Activated CD4-positive, alpha-beta T cell treated with anti-CD3 and anti-CD28 coated beads for 36 hours (primary cell): ENCODE measurements at regions not wholly inside any gene's neighbourhood (a gene's known extent, or its start where the extent isn't known, plus 50 kb on each side); places are given as distances from the start of the nearest gene placed in this dataset.

Experiments
- ATAC-seq: fragments of 200-7000 bp; cut with Tn5 transposase; one replicate; pipeline ENCODE4 v1.10.0; 2021; ENCODE audit warnings: mild to moderate bottlenecking, moderate library complexity
- CTCF ChIA-PET: fragments of 350-600 bp; sonication (Branson Sonifier 250); formaldehyde crosslinking; loops from one replicate; lab custom pipeline; 2021; ENCODE audit warnings: antibody characterized with exemption; lab: Charles Lee
- POLR2A ChIA-PET: fragments of 350-600 bp; sonication (Branson Sonifier 250); formaldehyde crosslinking; loops from one replicate; lab custom pipeline; 2021; ENCODE audit warnings: antibody characterized with exemption, inconsistent platforms; lab: Charles Lee
- DNase-seq: peaks from one replicate; pipeline ENCODE4 v3.0.0-alpha.2; 2020
- H3K27ac Mint-ChIP-seq: one replicate; pipeline ENCODE4 v1.8.0; 2021; ENCODE audit warnings: mixed read lengths
- H3K27me3 Mint-ChIP-seq: one replicate; pipeline ENCODE4 v1.8.0; 2021; ENCODE audit warnings: mixed read lengths
- H3K36me3 Mint-ChIP-seq: one replicate; pipeline ENCODE4 v1.8.0; 2021; ENCODE audit warnings: low read depth, mixed read lengths
- H3K4me1 Mint-ChIP-seq: one replicate; pipeline ENCODE4 v1.8.0; 2021; ENCODE audit warnings: mixed read lengths
- H3K4me3 Mint-ChIP-seq: one replicate; pipeline ENCODE4 v1.8.0; 2021; ENCODE audit warnings: mild to moderate bottlenecking, moderate library complexity, mixed read lengths
- H3K9me3 Mint-ChIP-seq: one replicate; pipeline ENCODE4 v1.8.0; 2021; ENCODE audit warnings: low read depth, mixed read lengths
- intact Hi-C, 2 experiments: fragments of 100-400 bp; cut with DNase I in 1 of 2; cut with micrococcal nuclease in 1 of 2; formaldehyde crosslinking; loops; one replicate each; pipeline versions ENCODE4 v1.14.2 to v1.15.1; 2022 to 2024; cut with DNase I, micrococcal nuclease

GRCh38 chr6:37093728-37094069, 76.3 kb upstream of the PIM1 start:
- no peak overlapping the region for H3K4me3 Mint-ChIP-seq
- no peak for ATAC-seq
- intact Hi-C loops = no loop called here
- no peak overlapping the region for H3K27ac Mint-ChIP-seq
- CTCF ChIA-PET = no interaction called here
- H3K4me1 Mint-ChIP-seq = peaks cover 9% of the 10 kb centered on the region
- H3K36me3 Mint-ChIP-seq = no peaks in the 10 kb centered on the region
- DNase-seq = no peak
- no peaks in the 10 kb centered on the region for H3K9me3 Mint-ChIP-seq
- no peaks in the 10 kb centered on the region for H3K27me3 Mint-ChIP-seq
- POLR2A ChIA-PET = no interaction called here

GRCh38 chr6:37095997-37096396, 74.0 kb upstream of the PIM1 start:
- ATAC-seq (no peak), DNase-seq (no peak)
- intact Hi-C loops = no loop called here
- no peaks in the 10 kb centered on the region for H3K9me3 Mint-ChIP-seq
- no peaks in the 10 kb centered on the region for H3K36me3 Mint-ChIP-seq
- peaks cover 9% of the 10 kb centered on the region for H3K4me1 Mint-ChIP-seq
- ChIA-PET CTCF (interaction anchor here (1.8 kb wide), 1 partner anchor 78 kb away, joined by 4 read pairs; no protein-coding TSS in a partner anchor), POLR2A (no interaction called here)
- no peaks in the 10 kb centered on the region for H3K27me3 Mint-ChIP-seq
- no peak overlapping the region for H3K4me3 Mint-ChIP-seq
- H3K27ac Mint-ChIP-seq = no peak overlapping the region

GRCh38 chr6:37097335-37097734, 72.6 kb upstream of the PIM1 start:
- Mint-ChIP-seq H3K27me3 (no peaks in the 10 kb centered on the region), H3K4me3 (no peak overlapping the region), H3K36me3 (no peaks in the 10 kb centered on the region), H3K4me1 (peaks cover 15% of the 10 kb centered on the region), H3K9me3 (no peaks in the 10 kb centered on the region), H3K27ac (no peak overlapping the region)
- intact Hi-C loops = no loop called here
- ChIA-PET POLR2A (no interaction called here), CTCF (interaction anchor here (0.6 to 1.8 kb wide), 5 partner anchors 17 to 389 kb away, joined by 3 to 4 read pairs (median 3); no protein-coding TSS in a partner anchor)
- DNase-seq (no peak), ATAC-seq (no peak)

GRCh38 chr6:37099442-37099841, 70.5 kb upstream of the PIM1 start:
- intact Hi-C loops = no loop called here
- POLR2A ChIA-PET = no interaction called here

GRCh38 chr6:37100745-37101144, 69.2 kb upstream of the PIM1 start:
- Mint-ChIP-seq H3K27ac (peak overlapping the region; percentile 13), H3K9me3 (no peaks in the 10 kb centered on the region), H3K4me1 (peaks cover 24% of the 10 kb centered on the region), H3K4me3 (no peak overlapping the region), H3K27me3 (no peaks in the 10 kb centered on the region), H3K36me3 (no peaks in the 10 kb centered on the region)
- POLR2A ChIA-PET = interaction anchor here (0.7 kb wide), 1 partner anchor 59 kb away, joined by 3 read pairs; no protein-coding TSS in a partner anchor
- DNase-seq = no peak
- intact Hi-C loops = loop anchor here in 1 of 2 experiments (5.0 kb wide), 1 partner anchor 48 kb away; no protein-coding TSS in a partner anchor
- no peak for ATAC-seq
- CTCF ChIA-PET = interaction anchor here (1.2 kb wide), 1 partner anchor 60 kb away, joined by 3 read pairs; no protein-coding TSS in a partner anchor

More at GRCh38 chr6:37099442-37099841, 70.5 kb upstream of the PIM1 start:
- no peaks in the 10 kb centered on the region for H3K36me3 Mint-ChIP-seq
- ATAC-seq (no peak), DNase-seq (no peak)
- H3K4me1 Mint-ChIP-seq = peaks cover 21% of the 10 kb centered on the region
- H3K4me3 Mint-ChIP-seq = no peak overlapping the region
- no peaks in the 10 kb centered on the region for H3K27me3 Mint-ChIP-seq
- H3K27ac Mint-ChIP-seq = no peak overlapping the region
- no peaks in the 10 kb centered on the region for H3K9me3 Mint-ChIP-seq
- CTCF ChIA-PET = no interaction called here

GRCh38 chr6:37101991-37102298, 68.0 kb upstream of the PIM1 start:
- ChIA-PET CTCF (interaction anchor here (0.8 to 2.2 kb wide), 9 partner anchors 12 to 1392 kb away, joined by 3 to 14 read pairs (median 5); no protein-coding TSS in a partner anchor), POLR2A (interaction anchor here (0.5 to 1.3 kb wide), 4 partner anchors 9 to 504 kb away, joined by 3 to 6 read pairs (median 4); no protein-coding TSS in a partner anchor)
- Mint-ChIP-seq H3K27me3 (no peaks in the 10 kb centered on the region), H3K27ac (peak overlapping the region; percentile 83), H3K9me3 (no peaks in the 10 kb centered on the region), H3K36me3 (no peaks in the 10 kb centered on the region), H3K4me3 (peak overlapping the region; percentile 60), H3K4me1 (peaks cover 25% of the 10 kb centered on the region)
- no peak for ATAC-seq
- DNase-seq = no peak
- intact Hi-C loops = loop anchor here (1.0 to 5.0 kb wide), 5 partner anchors 35 to 71 kb away; no protein-coding TSS in a partner anchor

- peak; percentile 89 for ATAC-seq
- H3K27ac Mint-ChIP-seq = peak overlapping the region; percentile 86
- intact Hi-C loops = loop anchor here (1.0 to 5.0 kb wide), 5 partner anchors 34 to 70 kb away; no protein-coding TSS in a partner anchor
- CTCF ChIA-PET = interaction anchor here (0.7 to 2.2 kb wide), 11 partner anchors 12 to 1392 kb away, joined by 3 to 14 read pairs (median 5); no protein-coding TSS in a partner anchor
- POLR2A ChIA-PET = interaction anchor here (0.5 to 1.3 kb wide), 4 partner anchors 8 to 505 kb away, joined by 3 to 6 read pairs (median 4); no protein-coding TSS in a partner anchor
- peak overlapping the region; percentile 60 for H3K4me3 Mint-ChIP-seq
- H3K9me3 Mint-ChIP-seq = no peaks in the 10 kb centered on the region
- H3K36me3 Mint-ChIP-seq = no peaks in the 10 kb centered on the region
- H3K4me1 Mint-ChIP-seq = peaks cover 28% of the 10 kb centered on the region
- peak; percentile 86 for DNase-seq
- H3K27me3 Mint-ChIP-seq = no peaks in the 10 kb centered on the region
Measured at GRCh38 chr6:37102299-37103168, 67.4 kb upstream of the PIM1 start.

GRCh38 chr6:37103169-37104039, 66.5 kb upstream of the PIM1 start:
- no peak for ATAC-seq
- POLR2A ChIA-PET = interaction anchor here (1.3 kb wide), 1 partner anchor 7 kb away, joined by 6 read pairs; no protein-coding TSS in a partner anchor
- peaks cover 28% of the 10 kb centered on the region for H3K4me1 Mint-ChIP-seq
- peak overlapping the region; percentile 60 for H3K4me3 Mint-ChIP-seq
- no peaks in the 10 kb centered on the region for H3K9me3 Mint-ChIP-seq
- H3K27me3 Mint-ChIP-seq = no peaks in the 10 kb centered on the region
- CTCF ChIA-PET = interaction anchor here (0.6 to 2.2 kb wide), 8 partner anchors 39 to 468 kb away, joined by 3 to 14 read pairs (median 5); no protein-coding TSS in a partner anchor
- H3K36me3 Mint-ChIP-seq = no peaks in the 10 kb centered on the region
- H3K27ac Mint-ChIP-seq = peak overlapping the region; percentile 86
- peak; percentile 52 for DNase-seq
- intact Hi-C loops = loop anchor here (2.0 to 5.0 kb wide), 3 partner anchors 33 to 69 kb away; no protein-coding TSS in a partner anchor

GRCh38 chr6:37104824-37105147, 65.2 kb upstream of the PIM1 start:
- POLR2A ChIA-PET = interaction anchor here (0.5 to 0.6 kb wide), 2 partner anchors 60 to 81 kb away, joined by 3 read pairs; no protein-coding TSS in a partner anchor
- ATAC-seq = no peak
- no peak for DNase-seq
- intact Hi-C loops = loop anchor here in 1 of 2 experiments (5.0 kb wide), 1 partner anchor 52 kb away; no protein-coding TSS in a partner anchor
- peaks cover 29% of the 10 kb centered on the region for H3K4me1 Mint-ChIP-seq
- CTCF ChIA-PET = interaction anchor here (0.8 kb wide), 1 partner anchor 102 kb away, joined by 3 read pairs; no protein-coding TSS in a partner anchor
- no peaks in the 10 kb centered on the region for H3K9me3 Mint-ChIP-seq
- no peaks in the 10 kb centered on the region for H3K27me3 Mint-ChIP-seq
- peak overlapping the region; percentile 44 for H3K27ac Mint-ChIP-seq
- no peaks in the 10 kb centered on the region for H3K36me3 Mint-ChIP-seq
- H3K4me3 Mint-ChIP-seq = no peak overlapping the region

GRCh38 chr6:37105148-37106050, 64.6 kb upstream of the PIM1 start:
- DNase-seq (no peak), ATAC-seq (no peak)
- H3K4me1 Mint-ChIP-seq = peaks cover 35% of the 10 kb centered on the region
- no peak overlapping the region for H3K4me3 Mint-ChIP-seq
- H3K9me3 Mint-ChIP-seq = no peaks in the 10 kb centered on the region
- CTCF ChIA-PET = interaction anchor here (0.6 to 1.0 kb wide), 3 partner anchors 41 to 103 kb away, joined by 3 to 4 read pairs (median 3); no protein-coding TSS in a partner anchor
- no peaks in the 10 kb centered on the region for H3K27me3 Mint-ChIP-seq
- intact Hi-C loops = no loop called here
- POLR2A ChIA-PET = interaction anchor here (0.5 to 0.6 kb wide), 2 partner anchors 59 to 65 kb away, joined by 3 to 6 read pairs; no protein-coding TSS in a partner anchor
- H3K27ac Mint-ChIP-seq = peak overlapping the region; percentile 44
- H3K36me3 Mint-ChIP-seq = no peaks in the 10 kb centered on the region
